WTC11 (cell line): ENCODE measurements at regions not wholly inside any gene's neighbourhood (a gene's known extent, or its start where the extent isn't known, plus 50 kb on each side); places are given as distances from the start of the nearest gene placed in this dataset.
"Not testable (repeated sequence)": the region's sequence is repeated elsewhere in the genome, so short reads cannot be mapped to it uniquely, and the experiment has no call there.

Experiments
- ATAC-seq: fragments of 200-7000 bp; cut with Tn5 transposase; 2 replicates; pipeline ENCODE4 v1.10.0; 2021; ENCODE audit warnings: mild to moderate bottlenecking, moderate library complexity
- CTCF ChIA-PET: fragments of 300-600 bp; sonication (Branson Sonifier 250); formaldehyde crosslinking; loops from one replicate; lab custom pipeline; 2021; ENCODE audit warnings: antibody characterized with exemption; lab: Charles Lee
- POLR2A ChIA-PET: fragments of 350-600 bp; sonication (Branson Sonifier 250); formaldehyde crosslinking; loops from one replicate; lab custom pipeline; 2021; ENCODE audit warnings: antibody characterized with exemption; lab: Charles Lee
- DNase-seq: peaks from one replicate; pipeline ENCODE4 v3.0.0; 2021; ENCODE audit warnings: low spot score
- H3K27ac Mint-ChIP-seq: 2 replicates; pipeline ENCODE4 v1.8.0; 2021; ENCODE audit warnings: mixed read lengths
- H3K27me3 Mint-ChIP-seq: 2 replicates; pipeline ENCODE4 v1.8.0; 2021; ENCODE audit warnings: low read depth, mild to moderate bottlenecking, moderate library complexity, mixed read lengths
- H3K36me3 Mint-ChIP-seq: 2 replicates; pipeline ENCODE4 v1.8.0; 2021; ENCODE audit warnings: mixed read lengths
- H3K4me1 Mint-ChIP-seq: 2 replicates; pipeline ENCODE4 v1.8.0; 2022; ENCODE audit warnings: mixed read lengths
- H3K4me3 Mint-ChIP-seq: 2 replicates; pipeline ENCODE4 v1.8.0; 2021; ENCODE audit warnings: mild to moderate bottlenecking, moderate library complexity, mixed read lengths
- H3K9me3 Mint-ChIP-seq: 2 replicates; pipeline ENCODE4 v1.8.0; 2021; ENCODE audit warnings: mixed read lengths
- CREB1 ChIP-seq: sonication (generic); formaldehyde crosslinking; IDR thresholded peaks from 2 replicates; pipeline ENCODE4 v1.8.0; 2023; ENCODE audit warnings: mild to moderate bottlenecking, missing genetic modification reagents
- ELF4 ChIP-seq: sonication (generic); formaldehyde crosslinking; IDR thresholded peaks from 2 replicates; pipeline ENCODE4 v1.8.1; 2022; ENCODE audit warnings: low read depth, mild to moderate bottlenecking, moderate library complexity, missing genetic modification reagents
- GABPB1 ChIP-seq: sonication (generic); formaldehyde crosslinking; IDR thresholded peaks from 2 replicates; pipeline ENCODE4 v1.8.1; 2023; ENCODE audit warnings: mild to moderate bottlenecking, missing genetic modification reagents
- GTF2I ChIP-seq: fragments of 250-450 bp; sonication (Bioruptor Pico); conservative IDR thresholded peaks from 2 replicates; pipeline ENCODE4 v1.4.0; 2021; ENCODE audit warnings: mild to moderate bottlenecking
- HMGA2 ChIP-seq: fragments of 250-450 bp; sonication (Bioruptor Pico); IDR thresholded peaks from 2 replicates; pipeline ENCODE4 v1.4.0; 2021; ENCODE audit warnings: mild to moderate bottlenecking, moderate library complexity
- MYBL2 ChIP-seq: sonication (generic); formaldehyde crosslinking; IDR thresholded peaks from 2 replicates; pipeline ENCODE4 v1.8.1; 2023; ENCODE audit warnings: mild to moderate bottlenecking, moderate library complexity, missing genetic modification reagents
- OVOL2 ChIP-seq: fragments of 250-450 bp; sonication (Bioruptor Pico); IDR thresholded peaks from 2 replicates; pipeline ENCODE4 v1.9.0; 2021; ENCODE audit warnings: mild to moderate bottlenecking, borderline replicate concordance
- SOX15 ChIP-seq: fragments of 250-450 bp; sonication (Bioruptor Pico); IDR thresholded peaks from 2 replicates; pipeline ENCODE4 v1.9.0; 2021; ENCODE audit warnings: mild to moderate bottlenecking
- TEAD1 ChIP-seq: sonication (generic); formaldehyde crosslinking; IDR thresholded peaks from 2 replicates; pipeline ENCODE4 v1.8.0; 2022; ENCODE audit warnings: mild to moderate bottlenecking, missing genetic modification reagents
- ZNF121 ChIP-seq: sonication (generic); formaldehyde crosslinking; IDR thresholded peaks from 2 replicates; pipeline ENCODE4 v1.8.0; 2023; ENCODE audit warnings: missing genetic modification reagents
- ZNF138 ChIP-seq: sonication (generic); formaldehyde crosslinking; conservative IDR thresholded peaks from 2 replicates; pipeline ENCODE4 v1.8.1; 2022; ENCODE audit warnings: mild to moderate bottlenecking, moderate library complexity, missing genetic modification reagents
- ZNF263 ChIP-seq: sonication (generic); formaldehyde crosslinking; IDR thresholded peaks from 2 replicates; pipeline ENCODE4 v1.8.1; 2022; ENCODE audit warnings: low read depth, mild to moderate bottlenecking, moderate library complexity, missing genetic modification reagents
- TF ChIP-seq, protein P1 (sequence below): sonication (generic); formaldehyde crosslinking; IDR thresholded peaks from 2 replicates; pipeline ENCODE4 v1.8.1; 2022; ENCODE audit warnings: missing genetic modification reagents, borderline replicate concordance
- TF ChIP-seq, protein P2 (sequence below): fragments of 250-450 bp; sonication (Bioruptor Pico); IDR thresholded peaks from 2 replicates; pipeline ENCODE4 v1.9.0; 2021; ENCODE audit warnings: mild to moderate bottlenecking, borderline replicate concordance
- TF ChIP-seq, protein P3 (sequence below): fragments of 200-600 bp; IDR thresholded peaks from 2 replicates; pipeline ENCODE4 v1.8.0; 2022; ENCODE audit warnings: antibody characterized with exemption
- TF ChIP-seq, protein P4 (sequence below): sonication (generic); formaldehyde crosslinking; IDR thresholded peaks from 2 replicates; pipeline ENCODE4 v1.8.1; 2022; ENCODE audit warnings: low read depth, missing genetic modification reagents, borderline replicate concordance

DNA sequence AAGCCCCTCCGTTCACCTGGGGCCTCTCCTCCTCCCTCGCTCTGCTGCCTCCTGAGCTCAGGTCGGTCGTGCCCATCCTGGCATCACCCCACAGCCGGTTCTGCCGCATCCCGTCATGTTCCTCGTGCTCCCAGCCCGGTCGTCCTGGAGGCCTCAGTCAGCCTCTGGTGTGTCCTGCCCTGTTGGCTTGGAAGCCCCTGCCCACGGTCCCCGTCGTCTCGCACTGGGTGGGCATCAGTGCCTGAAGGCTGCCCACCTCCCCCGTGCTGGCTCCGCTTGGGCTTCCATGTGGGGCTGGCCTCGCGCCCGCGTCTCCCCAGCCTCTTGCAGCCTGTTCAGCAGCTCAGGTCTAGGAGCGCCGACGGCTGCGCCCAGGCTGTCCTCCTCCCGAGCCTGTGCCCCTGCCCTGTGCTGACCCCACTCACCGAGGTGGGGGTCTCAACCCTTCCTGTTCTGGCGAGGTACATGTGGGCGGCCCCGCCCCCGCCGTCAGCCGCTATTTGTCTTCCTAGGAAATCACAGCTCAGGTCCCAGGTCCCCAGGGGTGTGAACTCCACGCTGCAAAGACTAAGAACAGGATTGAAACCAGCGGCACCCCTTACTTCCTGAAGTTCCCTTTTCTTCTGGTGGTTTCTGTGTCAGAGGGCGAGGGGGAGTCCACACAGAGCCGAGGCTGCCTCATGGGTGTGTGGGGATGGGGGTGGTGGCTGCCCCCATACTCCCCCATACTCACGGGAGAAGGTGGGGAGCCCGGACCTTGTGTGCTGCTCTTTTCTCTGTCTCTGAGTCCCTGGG is 102.9 kb downstream of the TMEM121 start:
- ATAC-seq, CTCF ChIA-PET, H3K27ac Mint-ChIP-seq, H3K4me3 Mint-ChIP-seq, POLR2A ChIA-PET, H3K4me1 Mint-ChIP-seq, H3K27me3 Mint-ChIP-seq, DNase-seq: not testable (repeated sequence)
- Mint-ChIP-seq H3K9me3 (peaks cover 15% of the 10 kb centered on the region), H3K36me3 (peaks cover 18% of the 10 kb centered on the region)

DNA sequence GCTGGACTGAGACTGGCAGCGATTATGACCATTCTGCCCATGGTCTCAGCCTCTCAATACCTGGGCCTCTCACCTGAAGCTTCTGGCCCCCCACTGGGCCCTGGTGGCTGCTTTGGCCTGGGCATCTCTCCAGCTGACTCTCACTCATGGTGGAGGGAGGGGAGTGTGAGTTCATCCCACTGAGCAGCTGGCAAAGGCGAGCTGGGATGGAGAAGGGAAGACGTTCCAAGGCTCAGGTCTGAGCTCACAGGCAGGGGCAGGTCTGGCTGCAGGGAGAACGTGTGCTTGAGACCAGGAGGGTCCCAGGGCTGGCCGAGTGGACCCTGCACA is 103.5 kb downstream of the TMEM121 start:
- TF ChIP-seq MYBL2 (no peak), CREB1 (no peak), HMGA2 (no peak), ZNF138 (no peak), OVOL2 (CRISPR knock-in tag) (no peak), ZNF121 (no peak), ZNF263 (CRISPR knock-in tag) (no peak), TEAD1 (CRISPR knock-in tag) (no peak), GTF2I (no peak), GABPB1 (CRISPR knock-in tag) (no peak), ELF4 (no peak), SOX15 (CRISPR knock-in tag) (no peak)
- TF ChIP-seq, protein P1, sequence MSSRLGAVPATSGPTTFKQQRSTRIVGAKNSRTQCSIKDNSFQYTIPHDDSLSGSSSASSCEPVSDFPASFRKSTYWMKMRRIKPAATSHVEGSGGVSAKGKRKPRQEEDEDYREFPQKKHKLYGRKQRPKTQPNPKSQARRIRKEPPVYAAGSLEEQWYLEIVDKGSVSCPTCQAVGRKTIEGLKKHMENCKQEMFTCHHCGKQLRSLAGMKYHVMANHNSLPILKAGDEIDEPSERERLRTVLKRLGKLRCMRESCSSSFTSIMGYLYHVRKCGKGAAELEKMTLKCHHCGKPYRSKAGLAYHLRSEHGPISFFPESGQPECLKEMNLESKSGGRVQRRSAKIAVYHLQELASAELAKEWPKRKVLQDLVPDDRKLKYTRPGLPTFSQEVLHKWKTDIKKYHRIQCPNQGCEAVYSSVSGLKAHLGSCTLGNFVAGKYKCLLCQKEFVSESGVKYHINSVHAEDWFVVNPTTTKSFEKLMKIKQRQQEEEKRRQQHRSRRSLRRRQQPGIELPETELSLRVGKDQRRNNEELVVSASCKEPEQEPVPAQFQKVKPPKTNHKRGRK = no peak
- TF ChIP-seq, protein P2, sequence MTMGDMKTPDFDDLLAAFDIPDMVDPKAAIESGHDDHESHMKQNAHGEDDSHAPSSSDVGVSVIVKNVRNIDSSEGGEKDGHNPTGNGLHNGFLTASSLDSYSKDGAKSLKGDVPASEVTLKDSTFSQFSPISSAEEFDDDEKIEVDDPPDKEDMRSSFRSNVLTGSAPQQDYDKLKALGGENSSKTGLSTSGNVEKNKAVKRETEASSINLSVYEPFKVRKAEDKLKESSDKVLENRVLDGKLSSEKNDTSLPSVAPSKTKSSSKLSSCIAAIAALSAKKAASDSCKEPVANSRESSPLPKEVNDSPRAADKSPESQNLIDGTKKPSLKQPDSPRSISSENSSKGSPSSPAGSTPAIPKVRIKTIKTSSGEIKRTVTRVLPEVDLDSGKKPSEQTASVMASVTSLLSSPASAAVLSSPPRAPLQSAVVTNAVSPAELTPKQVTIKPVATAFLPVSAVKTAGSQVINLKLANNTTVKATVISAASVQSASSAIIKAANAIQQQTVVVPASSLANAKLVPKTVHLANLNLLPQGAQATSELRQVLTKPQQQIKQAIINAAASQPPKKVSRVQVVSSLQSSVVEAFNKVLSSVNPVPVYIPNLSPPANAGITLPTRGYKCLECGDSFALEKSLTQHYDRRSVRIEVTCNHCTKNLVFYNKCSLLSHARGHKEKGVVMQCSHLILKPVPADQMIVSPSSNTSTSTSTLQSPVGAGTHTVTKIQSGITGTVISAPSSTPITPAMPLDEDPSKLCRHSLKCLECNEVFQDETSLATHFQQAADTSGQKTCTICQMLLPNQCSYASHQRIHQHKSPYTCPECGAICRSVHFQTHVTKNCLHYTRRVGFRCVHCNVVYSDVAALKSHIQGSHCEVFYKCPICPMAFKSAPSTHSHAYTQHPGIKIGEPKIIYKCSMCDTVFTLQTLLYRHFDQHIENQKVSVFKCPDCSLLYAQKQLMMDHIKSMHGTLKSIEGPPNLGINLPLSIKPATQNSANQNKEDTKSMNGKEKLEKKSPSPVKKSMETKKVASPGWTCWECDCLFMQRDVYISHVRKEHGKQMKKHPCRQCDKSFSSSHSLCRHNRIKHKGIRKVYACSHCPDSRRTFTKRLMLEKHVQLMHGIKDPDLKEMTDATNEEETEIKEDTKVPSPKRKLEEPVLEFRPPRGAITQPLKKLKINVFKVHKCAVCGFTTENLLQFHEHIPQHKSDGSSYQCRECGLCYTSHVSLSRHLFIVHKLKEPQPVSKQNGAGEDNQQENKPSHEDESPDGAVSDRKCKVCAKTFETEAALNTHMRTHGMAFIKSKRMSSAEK (CRISPR knock-in tag) = no peak
- TF ChIP-seq, protein P3, sequence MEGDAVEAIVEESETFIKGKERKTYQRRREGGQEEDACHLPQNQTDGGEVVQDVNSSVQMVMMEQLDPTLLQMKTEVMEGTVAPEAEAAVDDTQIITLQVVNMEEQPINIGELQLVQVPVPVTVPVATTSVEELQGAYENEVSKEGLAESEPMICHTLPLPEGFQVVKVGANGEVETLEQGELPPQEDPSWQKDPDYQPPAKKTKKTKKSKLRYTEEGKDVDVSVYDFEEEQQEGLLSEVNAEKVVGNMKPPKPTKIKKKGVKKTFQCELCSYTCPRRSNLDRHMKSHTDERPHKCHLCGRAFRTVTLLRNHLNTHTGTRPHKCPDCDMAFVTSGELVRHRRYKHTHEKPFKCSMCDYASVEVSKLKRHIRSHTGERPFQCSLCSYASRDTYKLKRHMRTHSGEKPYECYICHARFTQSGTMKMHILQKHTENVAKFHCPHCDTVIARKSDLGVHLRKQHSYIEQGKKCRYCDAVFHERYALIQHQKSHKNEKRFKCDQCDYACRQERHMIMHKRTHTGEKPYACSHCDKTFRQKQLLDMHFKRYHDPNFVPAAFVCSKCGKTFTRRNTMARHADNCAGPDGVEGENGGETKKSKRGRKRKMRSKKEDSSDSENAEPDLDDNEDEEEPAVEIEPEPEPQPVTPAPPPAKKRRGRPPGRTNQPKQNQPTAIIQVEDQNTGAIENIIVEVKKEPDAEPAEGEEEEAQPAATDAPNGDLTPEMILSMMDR = no peak
- TF ChIP-seq, protein P4, sequence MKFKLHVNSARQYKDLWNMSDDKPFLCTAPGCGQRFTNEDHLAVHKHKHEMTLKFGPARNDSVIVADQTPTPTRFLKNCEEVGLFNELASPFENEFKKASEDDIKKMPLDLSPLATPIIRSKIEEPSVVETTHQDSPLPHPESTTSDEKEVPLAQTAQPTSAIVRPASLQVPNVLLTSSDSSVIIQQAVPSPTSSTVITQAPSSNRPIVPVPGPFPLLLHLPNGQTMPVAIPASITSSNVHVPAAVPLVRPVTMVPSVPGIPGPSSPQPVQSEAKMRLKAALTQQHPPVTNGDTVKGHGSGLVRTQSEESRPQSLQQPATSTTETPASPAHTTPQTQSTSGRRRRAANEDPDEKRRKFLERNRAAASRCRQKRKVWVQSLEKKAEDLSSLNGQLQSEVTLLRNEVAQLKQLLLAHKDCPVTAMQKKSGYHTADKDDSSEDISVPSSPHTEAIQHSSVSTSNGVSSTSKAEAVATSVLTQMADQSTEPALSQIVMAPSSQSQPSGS (CRISPR knock-in tag) = no peak
- POLR2A ChIA-PET = no interaction called here
- DNase-seq = no peak
- CTCF ChIA-PET = no interaction called here
- Mint-ChIP-seq H3K4me1 (no peaks in the 10 kb centered on the region), H3K9me3 (peaks cover 15% of the 10 kb centered on the region), H3K36me3 (peaks cover 17% of the 10 kb centered on the region), H3K4me3 (no peak overlapping the region), H3K27me3 (no peaks in the 10 kb centered on the region; the same call in 1 of the 2 replicates), H3K27ac (no peak overlapping the region)
- no peak for ATAC-seq

DNA sequence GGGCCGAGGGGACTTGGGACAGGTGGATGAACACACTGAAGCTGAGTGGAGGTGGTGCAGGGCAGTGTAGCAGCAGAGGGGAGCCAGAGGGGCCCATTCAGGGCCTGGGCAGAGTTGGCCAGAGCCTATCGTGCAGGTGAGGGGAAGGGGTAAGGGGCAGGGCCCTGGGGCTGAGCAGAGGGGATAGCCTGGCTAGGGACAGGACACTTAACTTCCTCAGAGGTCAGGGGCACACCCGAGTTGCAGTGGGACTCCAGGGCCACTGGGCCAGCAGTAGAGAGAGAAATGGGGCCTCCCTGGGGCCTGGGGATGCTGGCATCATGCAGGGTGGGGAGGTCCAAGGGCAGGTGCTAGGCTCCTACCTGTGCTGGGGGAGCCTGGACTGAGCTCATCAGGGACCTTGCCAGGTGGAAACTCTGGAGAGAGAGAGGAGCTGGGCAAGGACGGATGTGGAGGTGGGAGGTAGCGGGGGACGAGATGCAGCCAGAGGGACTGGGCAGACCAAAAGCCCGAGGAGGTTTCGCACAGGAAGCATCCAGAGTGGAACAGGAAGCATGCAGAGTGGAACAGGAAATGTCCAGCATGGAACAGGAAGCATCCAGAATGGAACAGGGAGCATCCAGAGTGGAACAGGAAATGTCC is 104.0 kb downstream of the TMEM121 start:
- ATAC-seq, POLR2A ChIA-PET: not testable (repeated sequence)
- H3K9me3 Mint-ChIP-seq = peaks cover 15% of the 10 kb centered on the region

DNA sequence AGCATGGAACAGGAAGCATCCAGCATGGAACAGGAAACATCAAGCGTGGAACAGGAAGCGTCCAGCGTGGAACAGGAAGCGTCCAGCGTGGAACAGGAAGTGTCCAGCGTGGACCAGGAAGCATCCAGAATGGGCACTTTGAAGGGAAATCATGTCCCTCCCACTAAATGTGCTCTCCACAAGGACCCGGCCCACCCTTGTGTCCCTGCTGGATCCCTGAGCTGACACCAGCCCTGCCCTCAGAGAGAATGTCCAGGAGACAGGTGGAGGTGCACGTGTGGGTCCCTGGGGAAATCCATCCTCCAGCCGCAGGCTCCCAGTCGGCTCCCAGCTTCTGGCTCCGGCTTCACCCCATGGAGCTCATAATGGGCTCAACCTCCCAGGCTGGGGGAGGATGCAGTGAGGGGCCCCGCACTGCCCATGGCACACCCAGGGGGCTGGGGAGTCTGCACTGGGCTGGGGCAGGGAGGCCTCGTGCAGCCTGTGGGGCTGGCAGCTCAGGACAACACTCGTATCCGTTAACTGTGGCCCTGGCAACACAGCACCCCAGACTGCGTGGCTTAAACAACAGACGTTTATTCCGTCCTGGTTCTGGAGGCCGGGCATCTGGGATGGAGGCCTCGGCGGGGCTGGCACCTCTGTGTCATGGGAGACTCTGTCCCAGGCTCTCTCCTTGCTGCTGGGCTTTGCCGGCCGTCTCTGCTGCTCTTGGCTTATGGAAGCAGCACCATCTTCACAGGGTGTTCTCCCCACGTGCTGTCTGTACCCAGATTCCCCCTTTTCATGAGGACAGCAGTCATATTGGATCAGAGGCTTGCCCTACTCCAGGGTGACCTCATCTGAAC is 104.8 kb downstream of the TMEM121 start:
- CTCF ChIA-PET, DNase-seq, POLR2A ChIA-PET: not testable (repeated sequence)

More for the DNA sequence above, 104.0 kb downstream of the TMEM121 start:
- H3K4me3 Mint-ChIP-seq, H3K27me3 Mint-ChIP-seq, H3K4me1 Mint-ChIP-seq, CTCF ChIA-PET, DNase-seq, H3K27ac Mint-ChIP-seq: not testable (repeated sequence)
- peaks cover 17% of the 10 kb centered on the region for H3K36me3 Mint-ChIP-seq

More for the DNA sequence above, 104.8 kb downstream of the TMEM121 start:
- H3K4me1 Mint-ChIP-seq, H3K27me3 Mint-ChIP-seq, H3K4me3 Mint-ChIP-seq, ATAC-seq, H3K27ac Mint-ChIP-seq: not testable (repeated sequence)
- Mint-ChIP-seq H3K9me3 (peaks cover 13% of the 10 kb centered on the region), H3K36me3 (peaks cover 17% of the 10 kb centered on the region)
